COLO668 (cell line): ENCODE measurements at regions not wholly inside any gene's neighbourhood (a gene's known extent, or its start where the extent isn't known, plus 50 kb on each side); places are given as distances from the start of the nearest gene placed in this dataset.
"Not testable (repeated sequence)": the region's sequence is repeated elsewhere in the genome, so short reads cannot be mapped to it uniquely, and the experiment has no call there.

Experiments used
- DNase-seq: peaks from one replicate; lab custom pipeline; 2025; ENCODE audit not compliant: unreplicated experiment; lab: John Stamatoyannopoulos, UW

DNA sequence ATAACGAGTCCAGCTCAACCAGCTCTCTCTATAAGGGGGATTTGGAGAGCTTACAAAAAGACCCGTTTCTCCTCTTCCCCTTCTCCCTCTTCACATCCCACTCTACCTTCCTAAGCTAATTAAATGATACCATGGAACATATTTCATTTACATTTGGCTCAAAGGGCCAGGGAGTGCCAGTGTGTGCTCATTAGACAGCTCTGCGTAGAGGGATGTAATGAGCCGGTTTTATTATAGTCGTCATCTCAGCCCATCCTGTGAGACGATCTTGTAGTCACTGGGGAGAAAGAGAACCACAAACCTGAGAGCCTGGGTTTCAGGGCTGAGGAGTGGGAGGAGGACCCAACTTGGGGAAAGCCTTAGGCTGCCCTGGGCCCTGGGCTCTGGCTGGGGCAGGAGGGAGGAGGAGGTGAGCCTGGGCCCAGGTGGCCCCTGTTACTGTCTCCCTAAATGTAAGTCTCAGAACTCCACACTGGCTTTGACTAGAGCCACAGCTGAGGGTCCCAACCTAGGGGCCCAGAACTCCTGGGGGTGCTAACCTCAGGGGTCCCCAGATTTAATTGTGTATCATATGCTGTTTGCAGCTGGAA is 354.6 kb downstream of the MATN1 start:
- DNase-seq = no peak

DNA sequence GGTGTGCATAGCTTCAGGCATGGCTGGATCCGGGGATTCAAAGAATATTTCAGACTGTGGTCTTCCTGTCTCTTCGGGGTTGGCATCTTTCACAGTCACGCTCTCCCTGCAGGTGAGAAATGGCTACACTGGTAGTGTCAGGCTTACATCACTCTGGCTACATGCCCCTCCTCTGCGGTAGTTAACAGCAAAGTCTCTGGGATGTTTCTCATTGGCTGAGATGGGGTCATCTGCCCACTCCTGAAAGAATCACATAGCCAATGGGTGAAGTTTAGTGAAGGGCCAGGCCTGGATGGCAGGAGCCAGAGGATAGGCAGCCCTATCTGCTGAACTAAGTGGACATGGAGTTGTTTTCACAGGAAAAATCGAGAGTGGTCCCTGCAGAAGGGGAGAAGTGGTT is 356.5 kb downstream of the MATN1 start:
- DNase-seq = no peak

DNA sequence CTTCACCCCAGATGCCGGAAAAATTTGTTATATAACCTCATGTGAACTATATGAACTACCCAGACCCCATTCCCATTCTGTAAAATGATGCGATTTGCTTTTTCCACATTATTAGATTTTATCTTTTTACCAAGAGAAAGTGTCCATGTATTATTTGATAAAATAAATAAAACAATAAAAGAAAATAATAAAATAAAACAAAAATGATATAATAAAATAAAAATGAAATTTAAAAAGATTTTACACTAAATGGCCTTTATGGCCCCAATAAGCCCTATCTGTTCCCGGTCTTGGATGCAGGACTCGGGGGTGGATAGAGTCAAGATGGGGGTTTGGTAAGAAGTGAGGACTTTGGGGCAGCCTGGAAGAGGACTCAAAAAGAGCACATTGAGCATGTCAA is 357.2 kb downstream of the MATN1 start:
- DNase-seq = no peak

DNA sequence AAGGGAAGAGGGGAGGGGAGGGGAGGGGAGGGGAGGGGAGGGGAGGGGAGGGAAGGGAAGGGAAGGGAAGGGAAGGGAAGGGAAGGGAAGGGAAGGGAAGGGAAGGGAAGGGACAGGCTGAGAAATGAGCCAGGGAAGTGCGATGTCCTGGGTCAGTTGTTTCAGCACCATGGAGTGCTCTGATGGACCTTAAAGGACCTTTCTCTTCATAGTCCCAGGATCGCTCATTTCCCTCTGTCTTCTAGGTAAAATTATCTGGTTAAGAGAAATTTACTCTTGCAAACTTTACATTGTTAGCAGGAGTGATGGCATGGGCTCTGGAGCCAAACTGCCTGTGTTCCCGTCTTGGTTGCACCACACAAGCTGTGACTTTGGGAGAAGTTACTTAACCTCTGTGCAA is 357.8 kb downstream of the MATN1 start:
- DNase-seq = no peak

DNA sequence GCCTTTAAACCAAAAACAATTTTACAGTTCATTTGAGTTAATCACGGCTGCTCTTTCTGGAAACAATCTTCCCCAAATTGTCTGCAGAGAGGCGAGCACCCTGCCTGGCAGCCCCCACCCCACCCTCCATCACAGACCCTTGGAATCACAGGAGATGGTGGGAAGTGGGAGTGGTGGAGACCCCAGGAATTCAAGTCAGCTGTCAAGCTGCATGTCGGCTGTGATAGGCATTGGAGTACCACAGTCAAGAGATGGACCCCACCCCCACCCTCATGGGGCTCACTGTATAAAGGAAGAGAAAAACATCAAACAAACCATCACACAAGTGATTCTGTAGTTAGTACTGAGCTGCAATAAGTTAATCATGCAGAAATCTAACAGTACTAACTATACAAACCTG is 360.4 kb downstream of the MATN1 start:
- no peak for DNase-seq

DNA sequence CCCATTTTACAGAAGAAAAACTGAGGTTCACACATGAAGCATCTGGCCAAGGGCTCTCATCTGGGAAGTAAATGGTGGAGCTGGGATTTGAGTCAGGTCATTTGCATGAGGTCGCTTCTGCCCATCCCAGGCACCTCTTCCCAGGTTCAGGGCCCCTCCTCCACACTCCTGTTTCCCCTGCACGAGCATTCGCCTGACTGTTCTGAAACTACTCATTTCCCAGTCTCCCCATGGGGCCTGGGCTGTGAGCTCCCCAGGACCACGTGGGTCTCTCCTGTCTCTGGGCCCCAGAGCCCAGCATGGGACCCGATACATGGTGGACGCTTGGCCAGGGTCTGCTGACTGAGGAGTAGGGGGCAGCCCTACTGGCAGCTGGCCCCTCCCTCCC is 360.8 kb downstream of the MATN1 start:
- no peak for DNase-seq

DNA sequence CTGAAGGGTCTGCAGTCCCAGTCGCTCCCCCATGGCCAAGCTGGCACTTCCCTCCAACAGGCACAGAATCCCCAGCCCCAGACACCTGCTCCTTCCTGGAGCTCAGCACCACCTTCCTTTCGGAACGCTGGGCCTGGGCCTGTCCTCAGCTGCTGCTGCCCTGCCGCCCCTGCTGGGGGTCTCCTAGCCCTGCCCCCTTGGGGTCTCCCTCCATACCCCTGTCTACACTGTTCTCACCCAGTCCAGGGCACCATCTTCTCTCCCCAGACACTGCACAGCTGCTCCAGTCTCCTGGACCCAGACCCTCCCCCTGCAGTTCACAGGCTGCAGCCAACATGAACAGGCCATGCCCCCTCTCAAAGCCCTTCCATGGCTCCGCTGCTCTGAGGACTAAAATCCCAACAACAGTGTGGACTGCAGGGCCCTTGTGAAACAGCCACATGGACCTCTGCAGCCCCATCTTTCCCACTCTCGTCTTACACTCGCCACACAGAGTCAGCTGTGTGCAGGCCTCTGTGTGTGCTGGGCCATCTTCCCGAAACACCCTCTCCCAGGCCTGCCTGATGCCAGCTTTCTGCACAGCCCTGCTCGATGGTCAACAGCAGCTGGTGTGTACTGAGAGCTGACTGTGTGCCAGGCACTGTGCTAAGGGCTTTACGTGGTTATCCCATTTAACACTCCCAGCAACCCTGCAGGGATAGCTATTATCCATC is 361.3 kb downstream of the MATN1 start:
- DNase-seq = not testable (repeated sequence)

DNA sequence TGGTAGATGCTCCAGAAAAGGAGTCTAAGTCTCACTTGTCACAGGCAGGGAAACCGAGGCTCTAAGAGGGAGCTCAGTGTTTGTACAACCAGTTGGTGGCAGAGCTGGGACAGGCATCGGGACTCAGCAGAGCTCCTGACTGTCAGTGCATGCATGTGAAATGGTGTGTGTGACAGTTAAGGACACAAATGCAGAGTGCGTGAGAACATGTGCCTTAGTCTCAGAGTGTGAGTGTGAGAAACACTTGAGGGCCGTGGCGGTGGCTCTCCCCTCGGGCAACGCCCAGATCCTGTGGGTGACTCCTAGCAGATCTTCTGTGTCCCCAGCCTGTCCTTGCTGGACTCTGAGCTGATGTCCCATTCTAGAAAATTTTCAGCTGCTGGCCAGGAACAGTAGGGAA is 362.6 kb downstream of the MATN1 start:
- DNase-seq = no peak

DNA sequence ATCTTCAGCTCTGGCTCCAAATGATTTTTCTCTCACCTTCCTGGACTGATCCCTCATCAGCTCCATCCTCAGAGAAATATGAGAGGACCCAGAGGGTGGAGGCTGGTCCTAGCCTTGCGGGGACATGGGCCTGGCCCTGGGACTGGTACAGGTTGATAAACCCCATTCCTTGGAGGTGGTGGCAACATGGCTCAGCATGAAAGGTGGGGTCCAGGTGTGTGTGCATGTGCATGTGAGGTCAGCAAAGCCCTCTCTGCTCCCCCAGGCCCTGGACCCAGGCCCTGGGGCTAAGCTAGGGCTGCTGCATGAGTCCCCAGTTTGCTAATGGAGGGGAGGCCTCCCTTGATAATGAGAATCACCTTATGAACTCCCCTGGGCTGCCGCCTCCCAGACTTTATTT is 363.1 kb downstream of the MATN1 start:
- no peak for DNase-seq

DNA sequence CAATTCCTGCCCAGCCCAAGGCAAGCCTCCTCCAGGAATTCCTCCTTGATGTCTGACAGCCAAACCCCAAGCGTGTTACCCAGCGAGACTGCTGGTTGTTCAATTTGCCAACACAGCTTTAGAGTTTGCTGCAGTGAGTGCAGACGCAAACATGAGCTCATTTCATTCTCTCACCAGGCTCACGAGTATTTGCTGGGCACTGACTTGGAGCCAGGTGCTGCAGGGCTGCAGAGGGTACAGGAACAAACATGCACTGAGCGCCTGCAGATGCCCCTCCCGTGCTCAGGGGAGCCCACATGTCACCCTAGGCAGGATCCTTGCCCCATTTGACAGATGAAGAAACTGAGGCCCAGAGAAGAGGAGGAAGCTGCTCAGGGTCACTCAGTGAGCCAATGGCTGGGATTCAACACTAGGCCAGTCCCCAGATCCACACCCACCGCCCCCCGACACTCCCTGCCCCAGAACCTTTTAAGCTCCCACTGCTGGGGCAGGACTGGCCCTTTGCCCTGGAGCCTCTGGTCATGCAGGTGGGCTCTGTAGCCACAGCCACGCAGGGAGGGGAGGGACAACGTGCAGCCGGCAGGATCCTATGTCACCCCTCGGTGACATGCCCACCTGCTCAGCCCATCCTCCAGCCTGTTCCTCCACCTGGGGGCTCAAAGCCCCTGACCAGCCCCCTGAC is 363.7 kb downstream of the MATN1 start:
- no peak for DNase-seq

DNA sequence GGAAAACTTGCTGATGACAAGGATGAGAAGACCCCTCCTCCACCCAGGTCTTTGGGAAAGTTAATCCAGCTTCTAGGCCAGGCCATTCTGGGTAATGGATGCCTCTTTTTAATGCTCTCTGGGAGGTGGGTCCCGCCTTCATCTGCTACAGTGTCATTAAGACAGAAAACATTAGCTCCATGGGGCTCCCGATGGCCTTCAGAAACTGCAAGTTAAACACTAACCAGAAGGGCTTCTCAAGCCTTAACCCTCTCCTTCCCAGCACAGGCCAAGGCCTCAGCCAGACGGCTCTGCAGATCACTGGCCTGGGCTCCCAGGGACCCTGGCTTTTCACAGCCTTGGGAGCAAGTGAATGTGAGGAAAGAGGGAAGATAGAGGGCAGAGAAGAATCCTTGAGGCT is 364.9 kb downstream of the MATN1 start:
- DNase-seq = no peak

DNA sequence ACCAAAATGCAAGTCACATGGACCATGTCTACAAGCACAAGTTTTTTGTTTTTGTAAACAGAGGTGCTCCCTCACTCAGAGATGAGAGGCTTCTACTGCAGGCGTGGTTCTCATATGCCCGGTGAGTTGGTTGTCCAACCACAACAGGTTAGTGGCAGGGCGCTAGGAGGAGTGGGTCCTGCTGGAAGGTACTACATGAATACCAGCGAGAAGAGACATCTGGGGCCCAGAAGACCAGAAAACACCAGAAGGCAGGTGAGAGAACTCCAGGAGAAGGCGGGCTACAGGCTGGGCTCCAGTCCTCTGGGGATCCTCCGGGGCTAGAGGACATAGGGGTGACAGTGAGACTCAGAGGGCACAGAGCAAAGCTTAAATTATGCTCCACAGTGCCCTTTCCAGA is 366.5 kb downstream of the MATN1 start:
- no peak for DNase-seq

DNA sequence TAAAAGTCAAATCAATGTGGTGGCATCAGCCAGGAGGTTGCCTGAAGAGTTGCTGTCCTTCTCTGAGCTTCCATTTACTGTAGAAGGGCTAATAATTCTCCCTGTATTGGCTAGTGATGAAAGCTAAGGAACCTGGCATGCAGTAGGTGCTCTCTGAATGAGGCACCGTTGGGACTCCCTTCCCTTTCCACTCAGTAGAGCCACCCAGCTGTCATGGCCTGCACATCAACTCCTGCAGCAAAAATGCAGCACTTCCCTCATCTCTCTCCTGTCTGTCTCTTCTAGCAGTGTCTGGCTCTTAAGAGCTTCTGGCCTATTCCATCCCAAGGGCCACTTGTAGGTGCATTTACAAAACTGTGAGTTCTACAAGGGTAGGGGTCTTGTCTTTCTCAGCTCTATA is 369.0 kb downstream of the MATN1 start:
- no peak for DNase-seq

DNA sequence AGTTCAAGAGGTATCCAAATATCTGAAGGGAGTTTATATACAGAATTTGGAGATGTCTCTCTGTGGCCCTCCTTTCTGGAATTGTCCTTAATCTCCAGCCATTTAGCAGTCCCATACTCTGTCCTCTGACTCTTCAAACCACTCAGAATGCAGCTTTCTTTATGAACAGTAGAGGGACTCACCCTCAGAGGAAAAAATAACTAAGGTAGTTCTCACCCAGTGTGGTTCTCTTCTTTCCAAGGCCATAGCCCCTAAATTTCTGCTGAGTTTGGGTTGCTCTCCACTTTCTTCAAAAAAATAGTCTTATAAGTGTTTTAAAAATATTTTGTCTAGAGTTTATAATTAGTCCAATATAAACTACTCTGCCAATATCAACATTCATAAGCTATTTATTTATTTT is 369.7 kb downstream of the MATN1 start:
- DNase-seq = no peak

DNA sequence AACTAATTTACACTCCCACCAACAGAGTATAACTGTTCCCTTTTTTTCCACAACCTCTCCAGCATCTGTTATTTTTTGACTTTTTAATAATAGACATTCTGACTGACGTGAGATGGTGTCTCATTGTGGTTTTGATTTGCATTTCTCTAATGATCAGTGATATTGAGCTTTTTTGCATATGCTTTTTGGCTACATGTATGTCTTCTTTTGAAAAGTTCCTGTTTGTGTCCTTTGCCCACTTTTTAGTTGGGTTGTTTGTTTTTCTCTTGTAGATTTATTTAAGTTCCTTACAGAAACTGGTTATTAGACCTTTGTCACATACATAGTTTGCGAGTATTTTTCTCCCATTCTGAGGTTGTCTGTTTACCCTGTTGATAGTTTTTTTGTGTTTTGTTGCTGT is 375.2 kb downstream of the MATN1 start:
- DNase-seq = no peak

DNA sequence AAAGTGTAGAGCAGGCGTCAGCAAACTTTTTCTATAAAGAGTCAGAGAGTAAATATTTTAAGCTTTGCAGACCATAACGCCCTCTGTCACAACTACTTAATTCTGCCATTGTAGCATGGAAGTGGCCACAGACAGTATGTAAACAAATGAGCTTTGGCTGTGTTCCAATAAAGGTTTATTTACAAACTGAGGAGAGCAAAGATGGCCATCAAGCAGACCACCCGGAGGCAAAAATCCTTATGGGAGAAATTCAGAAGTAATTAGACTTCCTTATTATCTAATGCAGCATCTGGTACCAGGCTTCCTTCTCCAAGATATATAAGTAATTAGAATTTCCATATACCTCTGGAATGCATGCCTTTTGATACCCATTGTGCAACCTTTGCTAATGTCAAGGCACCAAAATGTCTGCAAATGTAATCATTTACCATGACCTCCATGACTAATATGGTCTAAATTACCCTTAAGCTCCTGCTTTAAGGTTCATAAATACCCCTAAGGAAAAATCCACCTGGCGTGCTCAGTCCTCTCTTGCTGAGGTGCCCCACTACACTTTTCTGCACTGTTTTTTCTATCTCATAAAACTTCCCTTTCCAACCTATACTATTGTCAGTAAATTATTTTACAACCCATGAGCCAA is 377.8 kb downstream of the MATN1 start:
- DNase-seq = no peak

DNA sequence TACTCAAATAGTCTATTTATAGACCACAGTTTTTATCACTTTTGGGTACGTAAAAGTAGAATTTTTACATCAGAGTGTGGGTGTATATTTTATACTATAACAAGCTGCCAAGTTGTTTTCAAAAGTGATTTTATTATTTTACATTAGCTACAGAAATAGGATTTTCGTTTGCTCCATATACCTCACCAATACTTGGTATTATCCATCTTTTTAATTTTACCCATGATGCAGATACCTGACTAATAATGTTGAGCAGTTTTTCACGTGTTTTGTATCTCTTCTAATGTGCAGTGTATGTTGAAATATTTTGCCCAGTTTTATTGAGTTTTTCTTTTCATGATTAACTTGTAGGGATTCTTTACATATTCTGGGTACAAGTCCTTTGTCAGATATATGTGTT is 379.8 kb downstream of the MATN1 start:
- DNase-seq = no peak

DNA sequence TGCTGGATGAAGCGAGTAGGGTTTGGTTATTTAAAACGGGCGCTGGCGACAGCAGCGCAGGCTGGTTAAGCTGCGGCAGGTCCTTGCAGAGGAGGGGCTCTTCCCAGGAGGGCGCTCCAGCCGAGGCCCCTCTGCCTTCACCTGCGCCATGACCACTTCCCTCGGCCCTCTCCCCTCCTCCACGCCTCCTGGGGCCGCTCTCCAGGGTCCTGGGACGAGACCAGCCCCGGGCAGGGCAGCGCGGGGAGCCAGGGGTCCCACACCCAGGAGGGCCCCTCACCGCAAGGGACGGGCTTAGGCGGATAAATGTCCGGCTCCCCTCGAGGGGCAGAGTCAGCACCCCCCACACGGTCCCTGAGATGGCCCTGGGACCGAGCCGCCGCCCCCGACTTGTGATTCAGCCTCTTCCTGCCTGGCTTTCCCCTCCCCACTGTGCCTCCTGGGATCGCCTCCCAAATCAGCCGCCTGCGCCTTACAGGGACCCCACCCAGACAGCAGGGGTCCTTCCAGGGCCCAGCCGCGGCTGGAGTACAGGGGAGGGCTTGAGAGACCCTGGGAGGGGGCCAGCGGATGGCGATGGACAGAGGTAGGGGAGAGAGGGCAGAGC is 380.7 kb downstream of the MATN1 start:
- DNase-seq = no peak

DNA sequence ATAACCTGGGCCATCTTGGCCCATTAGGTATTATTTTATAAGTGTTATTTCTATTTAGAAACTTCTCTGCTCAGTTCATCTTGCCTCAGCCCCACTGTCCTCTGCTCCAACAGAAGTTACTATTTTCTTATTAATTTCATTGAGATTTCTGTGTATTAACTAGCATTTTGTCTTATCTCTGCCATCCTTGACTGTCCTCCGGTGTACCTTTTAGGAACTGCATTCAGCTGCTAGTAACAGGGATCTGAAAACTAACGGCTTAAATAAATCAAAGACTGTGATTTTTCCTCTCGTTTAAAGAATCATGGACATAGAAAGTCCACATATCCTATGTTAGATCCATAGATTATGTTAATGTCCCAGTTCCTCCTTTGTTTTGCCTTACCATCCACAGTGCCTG is 382.5 kb downstream of the MATN1 start:
- DNase-seq = no peak

DNA sequence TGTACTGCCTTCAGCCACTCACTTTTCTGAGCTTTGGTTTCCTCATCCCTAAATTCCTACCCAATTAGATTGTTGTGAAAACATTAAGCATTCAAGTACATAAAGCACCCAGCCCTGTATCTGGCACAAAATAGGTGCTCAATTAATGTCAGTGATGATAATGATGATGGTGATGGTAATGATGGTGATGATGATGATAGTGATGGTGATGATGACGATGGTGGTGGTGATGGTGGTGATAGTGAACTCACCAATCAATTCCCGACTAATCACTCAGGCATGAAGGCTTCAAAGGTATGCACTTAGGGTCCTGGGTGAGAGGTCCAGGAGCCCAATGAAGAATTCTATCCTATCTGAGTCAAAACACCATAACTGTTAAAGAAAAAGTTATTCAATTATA is 383.5 kb downstream of the MATN1 start:
- no peak for DNase-seq

DNA sequence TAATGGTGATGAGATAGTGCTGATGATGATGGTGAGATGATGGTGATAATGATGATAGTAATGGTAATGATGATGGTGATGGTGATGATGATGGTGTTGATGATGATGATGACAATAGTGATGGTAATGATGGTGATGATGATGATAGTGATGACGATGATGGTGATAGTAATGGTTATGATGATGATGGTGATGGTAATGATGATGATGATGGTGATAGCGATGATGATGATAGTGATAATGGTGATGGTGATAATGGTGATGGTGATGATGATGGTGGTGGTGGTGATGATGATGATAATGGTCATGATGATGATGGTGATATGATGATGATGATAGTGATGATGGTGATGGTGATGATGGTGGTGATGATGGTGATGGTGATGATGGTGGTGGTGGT is 384.6 kb downstream of the MATN1 start:
- no peak for DNase-seq

DNA sequence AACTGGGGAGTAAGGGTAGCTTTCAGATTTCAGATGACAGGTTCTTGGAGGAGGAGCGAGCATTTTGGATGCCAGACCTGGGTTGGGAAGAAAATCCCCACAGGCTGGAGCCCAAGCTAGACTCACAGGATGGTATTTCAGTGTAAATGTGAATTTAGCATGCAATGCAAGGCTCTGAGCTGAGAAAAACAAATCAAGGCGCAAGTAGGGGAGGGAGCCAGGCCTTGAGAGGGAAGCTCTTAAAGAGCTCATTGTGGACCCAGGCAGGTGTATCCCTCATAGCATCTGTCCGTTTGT is 386.1 kb downstream of the MATN1 start:
- DNase-seq = no peak
